HCT116 (cell line): ENCODE measurements at regions not wholly inside any gene's neighbourhood (a gene's known extent, or its start where the extent isn't known, plus 50 kb on each side); places are given as distances from the start of the nearest gene placed in this dataset.

ENCODE experiments used
- ATAC-seq: fragments of 200-7000 bp; cut with Tn5 transposase; 2 replicates; pipeline ENCODE4 v1.9.1; 2020; ENCODE audit warnings: mild to moderate bottlenecking, moderate library complexity
- BruUV-seq: library from RNA; stranded (reverse); fragments of 400-500 nt; replicated peaks from 2 replicates; lab custom pipeline; 2021; lab: Mats Ljungman, UMichigan
- CTCF ChIA-PET: fragments of 300-600 bp; sonication (Branson Sonifier 250); formaldehyde crosslinking; loops from one replicate; lab custom pipeline; 2021; ENCODE audit warnings: antibody characterized with exemption; lab: Charles Lee
- POLR2A ChIA-PET: fragments of 300-600, 350-600 bp; sonication (Branson Sonifier 250); formaldehyde crosslinking; loops from one replicate; lab custom pipeline; 2021; ENCODE audit warnings: antibody characterized with exemption; lab: Charles Lee
- RAD21 ChIA-PET, 2 experiments: fragments of 300-600 bp; sonication (Branson Sonifier 250); formaldehyde crosslinking; loops; one replicate each; lab custom pipeline; 2023; ENCODE audit warnings: low total read pairs in 2 of 2; ENCODE audit not compliant: uncharacterized antibody in 2 of 2, unreplicated experiment in 2 of 2, low non-redundant PET in 1 of 2; lab: Charles Lee
- DNase-seq: peaks from one replicate; pipeline ENCODE4 v3.0.0-alpha.2; 2010; ENCODE audit warnings: low read depth, low spot score
- H2AFZ ChIP-seq: fragments of 200-600 bp; shearing (Covaris generic), sonication (generic); 2 replicates; pipeline ENCODE4 v1.6.1; 2017; ENCODE audit warnings: low read depth, mixed run types, mixed read lengths, antibody characterized with exemption, low read length; ENCODE audit not compliant: poor library complexity, severe bottlenecking
- H3K27ac ChIP-seq: 2 replicates; pipeline ENCODE4 v1.5.1; 2012; ENCODE audit warnings: low read depth, low read length
- H3K27me3 ChIP-seq: fragments of 200-600 bp; sonication (generic); 2 replicates; pipeline ENCODE4 v1.6.1; 2016; ENCODE audit warnings: mixed run types, low read length, mixed read lengths; ENCODE audit not compliant: insufficient read depth
- H3K36me3 ChIP-seq, 2 experiments: fragments of 200-500 bp in 1 of 2; fragments of 200-600 bp in 1 of 2; sonication (Bioruptor generic) in 1 of 2; sonication (generic) in 1 of 2; 2 replicates each; pipeline versions ENCODE4 v1.5.1 to v1.6.1; 2014 to 2016; ENCODE audit warnings: low read length in 2 of 2, inconsistent platforms in 1 of 2, mixed read lengths in 1 of 2, mixed run types in 1 of 2; ENCODE audit not compliant: insufficient read depth in 2 of 2, control insufficient read depth in 1 of 2
- H3K4me1 ChIP-seq, 2 experiments: fragments of 200-600 bp in 1 of 2; sonication (generic) in 1 of 2; 2 replicates each; pipeline versions ENCODE4 v1.5.1 to v1.6.1; 2012 to 2017; ENCODE audit warnings: low read length in 2 of 2, inconsistent platforms in 1 of 2, mild to moderate bottlenecking in 1 of 2, mixed read lengths in 1 of 2, mixed run types in 1 of 2, moderate library complexity in 1 of 2; ENCODE audit not compliant: insufficient read depth in 2 of 2, control insufficient read depth in 1 of 2
- H3K4me2 ChIP-seq: fragments of 200-600 bp; sonication (generic); 2 replicates; pipeline ENCODE4 v1.6.1; 2017; ENCODE audit warnings: mixed run types, low read length, mixed read lengths
- H3K4me3 ChIP-seq, 2 experiments: fragments of 200-600 bp in 1 of 2; sonication (generic) in 1 of 2; replicated peaks in 1 of 2; 2 replicates each; pipeline ENCODE4 v1.5.1; 2011 to 2016; ENCODE audit warnings: low read length in 2 of 2, control low read depth in 1 of 2, low read depth in 1 of 2, mild to moderate bottlenecking in 1 of 2, mixed read lengths in 1 of 2, mixed run types in 1 of 2
- H3K79me2 ChIP-seq: fragments of 200-600 bp; sonication (generic); 2 replicates; pipeline ENCODE4 v1.6.1; 2017; ENCODE audit warnings: mild to moderate bottlenecking, mixed run types, low read length, moderate library complexity, mixed read lengths; ENCODE audit not compliant: insufficient read depth
- H3K9ac ChIP-seq: fragments of 200-600 bp; sonication (generic); 2 replicates; pipeline ENCODE4 v1.6.1; 2016; ENCODE audit warnings: low read length, mixed read lengths
- H3K9me2 ChIP-seq: fragments of 200-600 bp; sonication (generic), shearing (Covaris generic); 2 replicates; pipeline ENCODE4 v1.6.1; 2017; ENCODE audit warnings: mixed run types, mild to moderate bottlenecking, moderate library complexity; ENCODE audit not compliant: insufficient read depth
- H3K9me3 ChIP-seq, 2 experiments: fragments of 200-500 bp in 1 of 2; fragments of 200-600 bp in 1 of 2; sonication (Bioruptor generic) in 1 of 2; sonication (generic) in 1 of 2; 2 replicates each; pipeline ENCODE4 v1.6.1; 2014 to 2017; ENCODE audit warnings: low read length in 2 of 2, mixed read lengths in 2 of 2, inconsistent platforms in 1 of 2, low read depth in 1 of 2, mild to moderate bottlenecking in 1 of 2, mixed run types in 1 of 2, moderate library complexity in 1 of 2; ENCODE audit not compliant: control insufficient read depth in 1 of 2, insufficient read depth in 1 of 2
- H4K20me1 ChIP-seq: fragments of 200-600 bp; sonication (generic), shearing (Covaris generic); 2 replicates; pipeline ENCODE4 v1.6.1; 2017; ENCODE audit warnings: mixed run types, mild to moderate bottlenecking, moderate library complexity; ENCODE audit not compliant: insufficient read depth
- CEBPB ChIP-seq: IDR thresholded peaks from 2 replicates; pipeline ENCODE4 v1.6.1; 2012; ENCODE audit warnings: low read depth
- CTCF ChIP-seq, 3 experiments: fragments of 200-600 bp in 1 of 3; sonication (generic) in 1 of 3; IDR thresholded peaks in 2 of 3; conservative IDR thresholded peaks in 1 of 3; 2 replicates each; pipeline ENCODE4 v1.5.1; 2012 to 2017; ENCODE audit warnings: low read depth in 2 of 3, low read length in 2 of 3, antibody characterized with exemption in 1 of 3, borderline replicate concordance in 1 of 3, control low read depth in 1 of 3, mild to moderate bottlenecking in 1 of 3, mixed read lengths in 1 of 3, mixed run types in 1 of 3, moderate library complexity in 1 of 3; ENCODE audit not compliant: insufficient read depth in 1 of 3
- EGR1 ChIP-seq: IDR thresholded peaks from 2 replicates; pipeline ENCODE4 v1.6.1; 2012; ENCODE audit warnings: low read depth
- ELF1 ChIP-seq: IDR thresholded peaks from 2 replicates; pipeline ENCODE4 v1.6.1; 2012; ENCODE audit warnings: low read depth, borderline replicate concordance
- EZH2 ChIP-seq: fragments of 200-600 bp; sonication (generic); IDR thresholded peaks from 2 replicates; pipeline ENCODE4 v1.6.1; 2017; ENCODE audit warnings: antibody characterized with exemption, mixed run types
- FOSL1 ChIP-seq: IDR thresholded peaks from 2 replicates; pipeline ENCODE4 v1.6.1; 2012; ENCODE audit warnings: low read depth
- JUND ChIP-seq: IDR thresholded peaks from 2 replicates; pipeline ENCODE4 v1.6.1; 2012
- POLR2A ChIP-seq: IDR thresholded peaks from 2 replicates; pipeline ENCODE4 v1.7.0; 2011; ENCODE audit warnings: borderline replicate concordance; ENCODE audit not compliant: insufficient read depth, insufficient read length; ENCODE audit errors: extremely low read depth
- POLR2AphosphoS5 ChIP-seq: IDR thresholded peaks from 2 replicates; pipeline ENCODE4 v1.6.1; 2011; ENCODE audit warnings: mild to moderate bottlenecking, low read depth, low read length, moderate library complexity
- REST ChIP-seq: IDR thresholded peaks from 2 replicates; pipeline ENCODE4 v1.6.1; 2012; ENCODE audit warnings: low read depth
- SIN3A ChIP-seq: IDR thresholded peaks from 2 replicates; pipeline ENCODE4 v1.6.1; 2012; ENCODE audit warnings: low read depth
- SRF ChIP-seq: IDR thresholded peaks from 2 replicates; pipeline ENCODE4 v1.6.1; 2012; ENCODE audit warnings: low read depth
- YY1 ChIP-seq: IDR thresholded peaks from 2 replicates; pipeline ENCODE4 v1.6.1; 2011; ENCODE audit warnings: low read length, low read depth, moderate library complexity, mild to moderate bottlenecking; ENCODE audit not compliant: insufficient replicate concordance; ENCODE audit errors: extremely low read depth
- ZNF274 ChIP-seq: fragments of 200-500 bp; sonication (Bioruptor generic); IDR thresholded peaks from 2 replicates; pipeline ENCODE4 v1.6.1; 2014; ENCODE audit warnings: mild to moderate bottlenecking, low read depth, low read length, inconsistent platforms
- intact Hi-C: fragments of 100-400 bp; cut with micrococcal nuclease; formaldehyde crosslinking; loops from 2 replicates; pipeline ENCODE4 v1.10.0; 2022

GRCh38 chr4:59200992-59201391, 1999.1 kb upstream of the ADGRL3 start:
- RAD21 ChIA-PET, result no interaction called here
- intact Hi-C loops, result no loop called here
- Histone ChIP-seq H3K9me2 (no peaks in the 10 kb centered on the region), H3K9me3 (peaks cover 20 to 26% of the 10 kb centered on the region in 2 experiments; a peak in 3 of 4 replicates), H3K79me2 (no peaks in the 10 kb centered on the region), H3K9ac (no peak overlapping the region)
- no peak for ATAC-seq
- TF ChIP-seq SIN3A (no peak), POLR2AphosphoS5 (no peak), CEBPB (no peak), YY1 (no peak), EGR1 (no peak), CTCF (IDR thresholded peaks at IDR 0.05 in 2 of 3, conservative IDR thresholded peaks at IDR 0.05 in 1 of 3; ENCODE audit: borderline replicate concordance in 1 of 3, insufficient read depth in 1 of 3, low read depth in 2 of 3, low read length in 2 of 3) (no peak), FOSL1 (no peak), ZNF274 (no peak), POLR2A (no peak), ELF1 (no peak), REST (no peak), SRF (no peak), JUND (no peak), EZH2 (no peak)
- TF ChIP-seq, all 23 proteins: peak for 0
- Histone ChIP-seq H3K27ac (no peak overlapping the region), H3K4me1 (no peaks in the 10 kb centered on the region), H3K36me3 (no peaks in the 10 kb centered on the region), H3K4me3 (no peak overlapping the region), H4K20me1 (no peaks in the 10 kb centered on the region), H3K27me3 (no peaks in the 10 kb centered on the region), H2AFZ (no peak overlapping the region), H3K4me2 (no peak overlapping the region)
- DNase-seq, result no peak
- no TSS peak for BruUV-seq
- CTCF ChIA-PET, result no interaction called here
- POLR2A ChIA-PET, result no interaction called here
